ENCODE measurements at regions not wholly inside any gene's neighbourhood (a gene's known extent, or its start where the extent isn't known, plus 50 kb on each side); places are given as distances from the start of the nearest gene placed in this dataset.

DNA sequence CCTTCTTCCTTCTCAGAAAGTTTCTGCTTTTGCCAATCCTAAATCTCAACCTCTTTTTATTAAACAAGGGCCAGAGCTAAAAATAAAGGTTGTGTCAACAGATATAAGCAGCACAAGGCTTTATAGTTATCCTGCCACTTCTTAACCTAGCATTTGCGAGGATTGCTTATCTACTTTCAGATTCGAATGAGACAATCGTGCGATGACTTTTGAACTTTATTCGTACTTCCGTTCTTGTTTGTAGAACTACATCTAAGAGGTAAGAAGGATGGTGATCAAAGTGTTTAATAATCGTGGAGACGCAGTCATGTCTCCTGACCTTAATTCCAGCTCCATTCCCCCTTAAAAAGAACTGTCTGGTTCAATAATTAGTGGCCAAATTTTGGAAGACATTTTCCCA lies 578.6 kb downstream of the PIK3C3 start:
- no peak for DNase-seq
- H3K36me3 ChIP-seq, result no peaks in the 10 kb centered on the region
- no peaks in the 10 kb centered on the region for H3K9me3 ChIP-seq
- WGBS, 5 donors, result 85 to 90% (median 89%) methylated on average over 8 of the region's 8 CpGs
- H3K4me3 ChIP-seq, result no peak overlapping the region
- no peak overlapping the region for H3K27ac ChIP-seq
- H3K27me3 ChIP-seq (replicated peaks in 1 of 7), result no peaks in the 10 kb centered on the region
- no peak for TF ChIP-seq POLR2A (IDR thresholded peaks at IDR 0.05)
- TF ChIP-seq, protein P1, sequence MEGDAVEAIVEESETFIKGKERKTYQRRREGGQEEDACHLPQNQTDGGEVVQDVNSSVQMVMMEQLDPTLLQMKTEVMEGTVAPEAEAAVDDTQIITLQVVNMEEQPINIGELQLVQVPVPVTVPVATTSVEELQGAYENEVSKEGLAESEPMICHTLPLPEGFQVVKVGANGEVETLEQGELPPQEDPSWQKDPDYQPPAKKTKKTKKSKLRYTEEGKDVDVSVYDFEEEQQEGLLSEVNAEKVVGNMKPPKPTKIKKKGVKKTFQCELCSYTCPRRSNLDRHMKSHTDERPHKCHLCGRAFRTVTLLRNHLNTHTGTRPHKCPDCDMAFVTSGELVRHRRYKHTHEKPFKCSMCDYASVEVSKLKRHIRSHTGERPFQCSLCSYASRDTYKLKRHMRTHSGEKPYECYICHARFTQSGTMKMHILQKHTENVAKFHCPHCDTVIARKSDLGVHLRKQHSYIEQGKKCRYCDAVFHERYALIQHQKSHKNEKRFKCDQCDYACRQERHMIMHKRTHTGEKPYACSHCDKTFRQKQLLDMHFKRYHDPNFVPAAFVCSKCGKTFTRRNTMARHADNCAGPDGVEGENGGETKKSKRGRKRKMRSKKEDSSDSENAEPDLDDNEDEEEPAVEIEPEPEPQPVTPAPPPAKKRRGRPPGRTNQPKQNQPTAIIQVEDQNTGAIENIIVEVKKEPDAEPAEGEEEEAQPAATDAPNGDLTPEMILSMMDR (IDR thresholded peaks at IDR 0.05 in 8 of 11, conservative IDR thresholded peaks at IDR 0.05 in 3 of 11), result no peak
- no peak for TF ChIP-seq POLR2AphosphoS5 (IDR thresholded peaks at IDR 0.05)
- no peaks in the 10 kb centered on the region for H3K4me1 ChIP-seq
- intact Hi-C loops (cut with DNase I; ENCODE audit: low total_unique reads), result no loop called here

DNA sequence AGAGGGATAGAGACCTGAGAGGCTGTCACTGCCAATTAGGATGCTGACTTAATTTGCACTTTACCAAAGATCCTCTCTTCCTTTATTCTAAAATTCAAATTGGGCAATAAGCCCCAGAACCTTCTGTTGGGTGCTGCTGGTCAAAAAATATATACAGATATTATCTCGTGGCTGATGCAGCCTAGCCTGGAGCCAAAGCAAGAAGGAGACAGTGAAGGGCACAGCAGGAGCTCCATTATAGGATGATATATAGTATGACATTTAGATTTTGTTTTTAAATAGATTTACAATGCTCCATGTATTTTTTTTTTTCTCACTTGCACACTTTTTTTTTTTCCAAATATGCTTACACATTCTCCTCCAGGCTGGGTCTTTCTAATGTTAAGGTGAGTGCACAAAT lies 579.3 kb downstream of the PIK3C3 start:
- no peaks in the 10 kb centered on the region for H3K9me3 ChIP-seq
- TF ChIP-seq POLR2A (IDR thresholded peaks at IDR 0.05) (no peak), POLR2AphosphoS5 (IDR thresholded peaks at IDR 0.05) (no peak)
- TF ChIP-seq, protein P1 (IDR thresholded peaks at IDR 0.05 in 8 of 11, conservative IDR thresholded peaks at IDR 0.05 in 3 of 11), result no peak
- no peaks in the 10 kb centered on the region for H3K4me1 ChIP-seq
- 41 to 50% (median 46%) methylated on average over 1 of the region's 1 CpG for WGBS, 5 donors
- H3K27ac ChIP-seq, result no peak overlapping the region
- no peaks in the 10 kb centered on the region for H3K27me3 ChIP-seq (replicated peaks in 1 of 7)
- H3K36me3 ChIP-seq, result no peaks in the 10 kb centered on the region
- intact Hi-C loops (cut with DNase I; ENCODE audit: low total_unique reads), result no loop called here
- H3K4me3 ChIP-seq, result no peak overlapping the region
- DNase-seq, result no peak

DNA sequence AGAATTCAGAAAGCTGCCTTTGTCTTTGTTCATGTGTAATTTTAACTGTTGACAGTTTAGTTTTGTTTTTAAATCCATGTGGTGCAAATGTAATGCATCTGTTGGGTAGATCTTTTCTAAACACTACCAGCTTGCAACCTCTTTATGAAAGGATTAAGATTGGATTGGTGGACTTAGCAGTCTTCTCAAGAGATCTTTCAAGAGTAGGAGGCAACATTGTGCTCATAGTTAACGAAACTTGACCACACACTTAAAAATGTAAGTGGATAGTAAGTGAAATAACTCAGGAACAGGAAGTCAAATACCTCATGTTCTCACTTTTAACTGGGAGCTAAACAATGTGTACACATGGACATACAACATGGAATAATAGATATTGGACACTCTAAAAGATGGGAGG lies 579.0 kb downstream of the RIT2 start:
- Histone ChIP-seq H3K4me3 (no peak overlapping the region), H3K36me3 (no peaks in the 10 kb centered on the region), H3K27ac (no peak overlapping the region), H3K27me3 (replicated peaks in 1 of 7) (no peaks in the 10 kb centered on the region), H3K9me3 (no peaks in the 10 kb centered on the region), H3K4me1 (no peaks in the 10 kb centered on the region)
- WGBS, 5 donors, result 35 to 55% (median 39%) methylated on average over 1 of the region's 1 CpG
- TF ChIP-seq, protein P1 (IDR thresholded peaks at IDR 0.05 in 8 of 11, conservative IDR thresholded peaks at IDR 0.05 in 3 of 11), result no peak
- TF ChIP-seq POLR2AphosphoS5 (IDR thresholded peaks at IDR 0.05), result no peak
- no peak for TF ChIP-seq POLR2A (IDR thresholded peaks at IDR 0.05)
- intact Hi-C loops (cut with DNase I; ENCODE audit: low total_unique reads), result no loop called here
- DNase-seq, result no peak

DNA sequence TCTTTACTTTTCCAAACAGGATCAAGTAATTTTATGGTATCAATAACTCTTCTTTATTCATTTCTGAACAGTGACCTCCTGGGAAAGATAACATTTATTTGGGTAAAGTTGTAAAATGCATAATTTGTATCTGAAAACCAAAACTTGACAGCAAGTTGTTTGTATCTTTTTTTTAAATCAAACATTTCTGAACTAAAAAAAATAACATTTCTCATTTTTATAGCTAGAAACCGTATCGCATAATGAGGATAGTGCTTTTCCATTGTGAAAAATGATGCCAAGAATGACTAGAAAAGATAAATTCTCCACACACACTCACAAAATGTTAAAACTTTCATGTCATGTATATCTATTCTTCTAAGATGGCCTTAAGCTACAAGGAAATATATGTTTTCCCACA lies 578.2 kb downstream of the RIT2 start:
- H3K36me3 ChIP-seq, result no peaks in the 10 kb centered on the region
- no peaks in the 10 kb centered on the region for H3K27me3 ChIP-seq (replicated peaks in 1 of 7)
- no peak for DNase-seq
- TF ChIP-seq, protein P1 (IDR thresholded peaks at IDR 0.05 in 8 of 11, conservative IDR thresholded peaks at IDR 0.05 in 3 of 11), result no peak
- no peak for TF ChIP-seq POLR2AphosphoS5 (IDR thresholded peaks at IDR 0.05)
- H3K4me3 ChIP-seq, result no peak overlapping the region
- H3K9me3 ChIP-seq, result no peaks in the 10 kb centered on the region
- H3K4me1 ChIP-seq, result no peaks in the 10 kb centered on the region
- intact Hi-C loops (cut with DNase I; ENCODE audit: low total_unique reads), result no loop called here
- WGBS, 5 donors, result 85 to 96% (median 91%) methylated on average over 2 of the region's 2 CpGs
- no peak overlapping the region for H3K27ac ChIP-seq

All from spleen (tissue), 11 donors.